Pulmonary artery endothelial cell (primary cell): ENCODE measurements at regions not wholly inside any gene's neighbourhood (a gene's known extent, or its start where the extent isn't known, plus 50 kb on each side); places are given as distances from the start of the nearest gene placed in this dataset.

ENCODE experiments used
- DNase-seq: peaks from one replicate; pipeline ENCODE4 v3.0.0-alpha.2; 2011; ENCODE audit warnings: low read depth, low spot score

DNA sequence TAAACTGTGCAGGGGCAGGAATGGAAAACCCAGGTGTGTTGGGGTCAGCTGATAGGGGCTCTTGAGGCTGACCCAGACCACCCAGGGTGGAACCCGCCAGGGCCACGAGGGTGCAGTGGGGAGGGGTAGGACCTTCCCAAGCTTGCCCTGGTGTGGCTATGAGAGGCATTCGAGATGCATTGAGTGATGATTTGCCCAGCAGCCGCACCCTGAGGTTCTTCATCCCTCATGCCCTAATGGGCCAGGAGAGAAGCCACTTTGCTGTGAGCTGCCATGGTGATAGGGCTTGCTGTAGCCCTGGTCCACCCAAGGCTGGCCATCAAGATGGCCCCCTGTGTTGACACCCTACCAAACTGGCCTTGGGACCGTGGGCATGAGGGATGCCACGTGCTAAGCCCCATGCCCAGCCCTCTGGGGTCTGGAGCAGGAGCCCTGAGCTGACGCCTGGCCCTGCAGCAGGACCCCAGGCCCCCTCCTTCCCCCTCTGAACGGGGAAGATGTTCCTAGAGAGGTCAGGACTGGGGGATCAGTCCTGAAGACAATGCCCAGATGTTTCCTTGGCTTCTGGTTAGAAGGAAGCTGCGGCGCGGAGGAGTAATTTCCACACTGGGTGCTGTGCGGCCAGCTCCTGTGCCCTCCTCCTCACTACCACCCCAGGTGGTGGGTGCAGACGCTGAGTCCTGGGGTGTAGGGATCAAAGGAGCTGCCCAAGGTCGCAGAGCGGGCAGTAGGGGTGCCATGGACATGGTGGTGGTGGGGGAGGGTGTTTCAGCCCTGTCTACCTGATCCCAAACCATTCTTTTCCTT, 122.5 kb upstream of the HDAC4 start:
- no peak for DNase-seq

DNA sequence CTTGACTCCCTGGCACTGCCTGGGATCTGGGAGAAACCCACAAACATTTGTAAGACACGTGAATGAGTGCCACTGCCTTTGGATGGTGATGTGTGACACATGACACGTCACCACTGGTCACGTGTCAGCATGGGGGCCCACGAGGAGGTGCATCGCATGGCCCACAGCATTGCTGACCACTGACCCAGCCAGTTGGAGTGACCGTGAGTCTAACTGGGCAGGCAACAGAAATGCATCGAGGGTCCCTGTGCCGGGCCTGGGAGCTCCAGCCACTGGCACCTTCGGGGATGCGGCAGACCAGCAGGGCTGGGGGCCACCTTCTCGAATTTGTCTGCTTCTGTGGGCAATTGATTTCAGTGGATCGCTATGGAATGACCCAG, 121.9 kb upstream of the HDAC4 start:
- no peak for DNase-seq

DNA sequence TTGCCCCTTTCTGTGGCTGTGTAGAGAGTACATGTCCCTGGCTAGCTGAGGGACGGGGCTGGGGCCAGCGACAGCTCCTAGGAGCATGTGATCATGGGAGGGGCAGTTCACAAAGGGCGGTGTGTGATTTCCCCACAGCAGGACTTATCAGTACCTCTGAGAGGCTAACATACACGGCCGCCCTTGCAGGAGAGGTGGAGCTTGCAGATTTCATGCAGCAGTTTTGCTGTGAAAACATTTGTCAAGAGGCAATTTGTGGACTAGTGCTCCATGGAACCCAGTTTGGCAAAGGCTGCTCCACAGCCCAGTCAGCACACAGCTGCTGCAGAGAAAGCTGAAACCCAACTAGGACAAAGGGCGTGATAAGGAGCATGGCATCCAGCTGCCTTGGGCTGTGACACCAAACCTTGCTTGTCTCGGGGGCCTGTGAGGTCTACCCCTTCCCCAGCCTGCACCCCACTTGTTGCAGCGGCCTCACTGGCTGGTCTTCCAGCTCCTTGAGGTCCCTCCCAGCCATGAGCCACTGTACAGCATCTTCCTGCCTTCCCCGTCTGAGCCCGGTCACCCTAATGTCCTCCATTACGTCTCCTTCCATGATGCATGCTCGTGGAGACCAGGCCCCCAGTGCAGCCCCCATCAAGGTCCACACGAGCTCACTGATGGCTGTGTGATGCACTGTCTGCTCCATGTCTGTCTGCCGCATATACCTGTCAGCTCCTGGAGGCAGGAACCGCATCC, 121.4 kb upstream of the HDAC4 start:
- DNase-seq = no peak

- DNase-seq = no peak
Observed at GRCh38 chr2:239521518-239521815, 120.6 kb upstream of the HDAC4 start.

- no peak for DNase-seq
Observed at GRCh38 chr2:239520811-239521517, 120.1 kb upstream of the HDAC4 start.

DNA sequence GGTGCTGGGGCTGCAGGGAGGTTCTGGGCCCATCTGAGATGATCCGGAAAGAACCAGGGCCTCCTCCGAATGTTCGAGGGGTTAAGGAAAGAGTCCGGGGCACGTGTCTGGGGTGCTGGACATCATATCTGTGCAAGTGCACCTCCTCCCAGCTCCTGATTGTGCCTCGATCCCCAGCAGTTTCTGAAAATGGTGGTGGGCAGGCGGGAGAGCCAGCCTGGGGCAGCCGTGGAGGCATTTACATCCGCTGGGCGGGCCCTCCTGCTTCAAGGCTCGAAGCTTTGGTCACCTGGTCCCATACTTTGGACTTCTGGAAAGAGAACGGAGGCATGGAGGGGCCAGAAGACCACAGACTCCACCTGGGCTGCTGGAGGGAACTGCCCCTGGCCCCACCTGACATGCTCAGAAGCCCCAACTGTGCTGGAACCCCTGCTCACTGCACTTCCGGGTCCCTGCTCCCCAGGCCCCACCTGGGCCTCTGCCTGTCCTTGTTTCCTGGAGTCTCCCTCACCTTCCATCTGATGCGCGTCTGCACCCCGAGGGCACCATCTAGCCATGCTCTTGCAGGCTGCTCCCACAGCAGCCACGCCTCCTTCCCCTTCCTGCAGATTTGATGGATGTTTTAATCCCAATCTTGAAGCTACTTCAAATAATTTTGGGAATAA, 119.2 kb upstream of the HDAC4 start:
- DNase-seq = no peak

GRCh38 chr2:239519089-239519920, 118.5 kb upstream of the HDAC4 start:
- no peak for DNase-seq

- DNase-seq = no peak
Observed at GRCh38 chr2:239518286-239519088, 117.7 kb upstream of the HDAC4 start.

- no peak for DNase-seq
Observed at GRCh38 chr2:239517686-239518085, 116.9 kb upstream of the HDAC4 start.

DNA sequence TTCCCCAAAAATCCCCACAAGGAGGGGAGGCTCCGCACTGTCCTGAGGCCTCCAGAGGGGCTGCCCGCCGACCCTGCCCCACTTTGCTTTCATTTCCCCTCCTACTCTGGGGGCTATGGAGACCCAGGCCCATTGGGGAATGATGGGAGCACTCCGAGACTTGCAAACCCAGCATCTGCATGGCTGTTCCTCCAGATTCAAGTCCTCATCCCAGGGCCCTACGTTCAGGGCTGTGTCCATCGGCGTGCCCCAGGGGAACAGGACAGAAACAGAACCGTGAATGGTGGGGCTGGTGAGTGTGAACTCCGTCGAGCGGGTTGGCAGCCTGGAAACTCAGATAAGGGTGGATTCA, 116.1 kb upstream of the HDAC4 start:
- DNase-seq = no peak

GRCh38 chr2:239516286-239516953, 115.6 kb upstream of the HDAC4 start:
- DNase-seq = no peak

DNA sequence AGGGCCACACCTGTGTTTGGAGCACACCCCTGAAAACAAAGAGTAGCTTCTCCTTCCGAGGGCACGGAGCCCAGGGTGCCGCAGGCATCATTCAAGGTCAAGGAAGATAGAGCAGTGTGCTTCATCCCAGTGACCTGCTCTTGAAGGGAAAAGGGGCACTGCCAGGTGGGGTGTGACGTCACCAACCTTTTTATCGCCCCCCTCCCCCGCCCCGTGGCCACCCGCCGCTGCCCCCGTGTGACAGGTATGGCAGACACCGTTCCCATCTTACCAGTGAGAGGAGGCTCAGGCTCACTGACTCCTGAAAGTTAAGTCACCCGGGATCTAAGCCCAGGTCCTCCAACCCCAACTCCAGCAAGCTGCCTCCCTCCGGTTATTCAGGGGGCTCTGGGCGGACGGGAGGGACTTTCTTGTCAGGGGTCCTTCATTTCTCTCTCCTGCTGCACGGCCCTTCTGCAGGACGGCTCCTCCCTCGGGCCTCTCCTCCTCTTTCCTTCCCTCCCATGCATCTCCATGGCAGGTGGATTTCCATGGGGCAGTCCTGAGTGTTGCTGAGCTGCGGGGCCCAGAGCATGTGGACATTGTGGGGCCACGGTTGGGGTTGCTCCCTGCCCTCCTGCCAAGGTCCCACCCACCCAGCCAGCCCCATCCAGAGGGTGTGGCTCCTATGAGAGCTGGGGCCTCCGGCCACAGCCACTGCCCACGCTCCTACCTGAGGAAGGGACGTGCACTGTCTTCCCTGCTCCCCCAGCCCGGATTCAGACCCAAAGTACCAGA, 114.1 kb upstream of the HDAC4 start:
- DNase-seq = no peak

- no peak for DNase-seq
Observed at GRCh38 chr2:239512054-239512453, 111.2 kb upstream of the HDAC4 start.

- DNase-seq = no peak
Observed at GRCh38 chr2:239509373-239510143, 108.7 kb upstream of the HDAC4 start.

GRCh38 chr2:239508261-239508660, 107.4 kb upstream of the HDAC4 start:
- no peak for DNase-seq

DNA sequence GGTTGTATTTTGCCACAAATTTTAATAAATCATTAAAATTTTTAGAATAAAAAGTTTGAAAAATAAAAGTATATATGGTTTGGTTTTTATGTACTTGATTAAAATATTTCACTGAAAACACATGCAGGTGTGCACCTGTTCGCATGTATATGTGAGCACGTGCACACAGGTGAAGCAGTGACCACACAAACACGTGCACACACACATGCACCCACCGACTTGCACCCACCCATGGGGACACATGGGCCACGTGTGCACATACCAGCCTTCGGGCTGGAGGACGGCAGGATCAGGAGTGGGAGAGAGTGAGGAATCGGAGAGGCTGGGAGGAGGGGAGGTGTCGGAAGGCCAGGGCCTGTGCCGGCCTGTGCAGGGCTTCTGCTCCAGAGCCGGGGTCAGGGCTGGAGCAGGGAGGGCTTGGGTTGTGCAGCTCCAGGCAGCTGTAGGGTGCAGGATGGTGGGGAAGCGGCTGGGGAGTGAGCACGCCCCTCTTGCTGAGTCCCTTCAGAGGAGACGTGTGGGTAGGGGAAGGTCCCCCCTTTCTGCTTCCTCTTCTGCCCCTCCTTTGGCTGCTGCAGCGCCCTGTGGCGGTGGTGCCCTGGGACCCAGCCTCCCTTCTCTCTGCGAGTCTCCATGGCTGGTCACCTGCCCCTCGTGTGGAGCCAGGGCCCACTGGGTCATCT, 106.9 kb upstream of the HDAC4 start:
- no peak for DNase-seq

DNA sequence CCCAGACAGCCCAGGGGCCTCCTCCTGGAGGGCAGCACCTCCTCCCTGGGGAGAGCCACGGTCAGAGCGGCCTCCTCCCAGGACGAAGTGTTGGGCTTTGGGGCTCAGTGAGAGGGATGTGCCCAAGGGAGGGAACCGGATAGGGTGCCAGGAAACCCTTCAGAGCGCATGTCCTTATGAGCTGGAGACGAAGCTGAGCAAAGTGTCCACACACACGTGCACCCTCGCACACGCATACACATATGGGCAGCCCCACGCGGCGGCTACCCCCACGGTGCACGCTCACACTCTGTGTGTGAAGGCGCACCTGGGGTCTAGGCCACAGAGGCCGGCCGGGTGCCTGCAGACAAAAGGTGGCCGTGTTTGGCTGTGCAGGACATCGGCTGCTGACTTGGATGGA, 106.1 kb upstream of the HDAC4 start:
- DNase-seq = no peak
